H1 (cell line): ENCODE measurements at regions not wholly inside any gene's neighbourhood (a gene's known extent, or its start where the extent isn't known, plus 50 kb on each side); places are given as distances from the start of the nearest gene placed in this dataset.
"Not testable (repeated sequence)": the region's sequence is repeated elsewhere in the genome, so short reads cannot be mapped to it uniquely, and the experiment has no call there.

Source experiments
- ATF3 ChIP-seq: IDR thresholded peaks from 2 replicates; pipeline ENCODE4 v1.6.1; 2011; ENCODE audit warnings: low read depth, mild to moderate bottlenecking, low read length; ENCODE audit not compliant: insufficient read depth
- CHD1 ChIP-seq: IDR thresholded peaks from 2 replicates; pipeline ENCODE4 v1.6.1; 2012; ENCODE audit warnings: low read depth, low read length, improper control_type of control experiment
- CREB1 ChIP-seq: IDR thresholded peaks from 2 replicates; pipeline ENCODE4 v1.6.1; 2012; ENCODE audit warnings: inconsistent platforms
- CTCF ChIP-seq, 3 experiments: IDR thresholded peaks; 1 replicate in 2 of 3; 2 replicates in 1 of 3; pipeline versions ENCODE4 v1.5.1 to v1.6.1; 2011; ENCODE audit warnings: low read length in 3 of 3, mild to moderate bottlenecking in 3 of 3, inconsistent platforms in 2 of 3, low read depth in 1 of 3, moderate library complexity in 1 of 3; ENCODE audit not compliant: insufficient read depth in 1 of 3; ENCODE audit errors: control extremely low read depth in 1 of 3
- EP300 ChIP-seq, 2 experiments: IDR thresholded peaks; 1 replicate in 1 of 2; 2 replicates in 1 of 2; pipeline ENCODE4 v1.6.1; 2011 to 2012; ENCODE audit warnings: low read depth in 2 of 2, low read length in 2 of 2, mild to moderate bottlenecking in 2 of 2, borderline replicate concordance in 1 of 2, inconsistent platforms in 1 of 2, moderate library complexity in 1 of 2
- GABPA ChIP-seq: IDR thresholded peaks from 2 replicates; pipeline ENCODE4 v1.6.1; 2011; ENCODE audit warnings: mild to moderate bottlenecking, low read length, moderate library complexity, borderline replicate concordance; ENCODE audit not compliant: insufficient read depth
- MAX ChIP-seq: IDR thresholded peaks from 2 replicates; pipeline ENCODE4 v1.6.1; 2012; ENCODE audit warnings: inconsistent platforms
- POLR2A ChIP-seq, 2 experiments: IDR thresholded peaks; 1 replicate in 1 of 2; 2 replicates in 1 of 2; pipeline ENCODE4 v1.6.1; 2011; ENCODE audit warnings: low read depth in 2 of 2, low read length in 2 of 2, mild to moderate bottlenecking in 2 of 2; ENCODE audit errors: control extremely low read depth in 1 of 2
- POLR2AphosphoS5 ChIP-seq: IDR thresholded peaks from 2 replicates; pipeline ENCODE4 v1.6.1; 2011; ENCODE audit warnings: low read depth, low read length
- RAD21 ChIP-seq, 2 experiments: IDR thresholded peaks in 1 of 2; conservative IDR thresholded peaks in 1 of 2; 2 replicates each; pipeline ENCODE4 v1.6.1; 2011; ENCODE audit warnings: low read depth in 2 of 2, low read length in 2 of 2, improper control_type of control experiment in 1 of 2, inconsistent platforms in 1 of 2, mild to moderate bottlenecking in 1 of 2, moderate library complexity in 1 of 2
- RFX5 ChIP-seq: IDR thresholded peaks from 2 replicates; pipeline ENCODE4 v1.6.1; 2011; ENCODE audit warnings: low read depth, low read length, improper control_type of control experiment, borderline replicate concordance
- SP1 ChIP-seq: IDR thresholded peaks from 2 replicates; pipeline ENCODE4 v1.6.1; 2011; ENCODE audit warnings: low read depth, low read length
- TAF7 ChIP-seq: optimal IDR thresholded peaks from 2 replicates; pipeline ENCODE3; 2011; ENCODE audit warnings: low read depth, mild to moderate bottlenecking, inconsistent platforms, low read length, moderate library complexity, borderline replicate concordance
- USF2 ChIP-seq: IDR thresholded peaks from 2 replicates; pipeline ENCODE4 v1.6.1; 2011; ENCODE audit warnings: low read length, improper control_type of control experiment

GRCh38 chr2:48061656-48062055, 155.4 kb upstream of the FBXO11 start:
- not testable (repeated sequence) for TF ChIP-seq EP300 (IDR thresholded peaks at IDR 0.05; ENCODE audit: borderline replicate concordance in 1 of 2, low read depth in 2 of 2, low read length in 2 of 2); POLR2AphosphoS5; CTCF (IDR thresholded peaks at IDR 0.05; ENCODE audit: control extremely low read depth in 1 of 3, insufficient read depth in 1 of 3, low read depth in 1 of 3, low read length in 3 of 3); POLR2A (IDR thresholded peaks at IDR 0.05; ENCODE audit: control extremely low read depth in 1 of 2, low read depth in 2 of 2, low read length in 2 of 2); ATF3; TAF7; CHD1; RFX5; SP1; GABPA; CREB1; USF2; RAD21 (IDR thresholded peaks at IDR 0.05 in 1 of 2, conservative IDR thresholded peaks at IDR 0.05 in 1 of 2; ENCODE audit: low read depth in 2 of 2, low read length in 2 of 2); MAX
